ENCODE measurements at regions not wholly inside any gene's neighbourhood (a gene's known extent, or its start where the extent isn't known, plus 50 kb on each side); places are given as distances from the start of the nearest gene placed in this dataset.
A peak's percentile ranks its signal among the peaks of the same experiment; 100 is the strongest.

- H3K36me3 ChIP-seq (replicated peaks; ENCODE audit: control insufficient read depth, insufficient read depth, low read length), result no peaks in the 10 kb centered on the region
- H3K27me3 ChIP-seq (ENCODE audit: control insufficient read depth, insufficient read depth, low read length), result no peaks in the 10 kb centered on the region
- H3K4me3 ChIP-seq (ENCODE audit: insufficient read depth, low read depth, low read length), result no peak overlapping the region
- DNase-seq, result peak; percentile 25
These were observed 203.3 kb upstream of the CST7 start for GRCh38 chr20:24745617-24746350.

DNA sequence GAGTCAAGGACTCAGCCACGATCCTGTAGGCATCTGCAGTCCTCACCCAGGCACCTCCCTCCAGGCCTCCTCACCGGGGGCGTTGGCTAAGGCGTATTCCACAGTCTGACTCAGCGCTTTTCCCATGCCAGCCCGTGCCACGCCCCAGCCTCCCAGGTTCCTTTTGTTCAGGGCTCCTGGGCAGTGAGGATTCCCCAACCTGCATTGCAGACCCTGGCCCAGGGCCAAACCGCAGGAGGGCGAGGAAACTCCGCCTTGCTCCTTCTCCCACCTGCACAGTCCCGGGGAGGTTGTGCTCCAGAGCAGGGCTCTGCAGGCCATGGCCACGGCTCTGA is 202.8 kb upstream of the CST7 start:
- no peak overlapping the region for H3K4me3 ChIP-seq (ENCODE audit: insufficient read depth, low read depth, low read length)
- DNase-seq, result peak; percentile 48
- H3K36me3 ChIP-seq (replicated peaks; ENCODE audit: control insufficient read depth, insufficient read depth, low read length), result no peaks in the 10 kb centered on the region
- no peaks in the 10 kb centered on the region for H3K27me3 ChIP-seq (ENCODE audit: control insufficient read depth, insufficient read depth, low read length)

DNA sequence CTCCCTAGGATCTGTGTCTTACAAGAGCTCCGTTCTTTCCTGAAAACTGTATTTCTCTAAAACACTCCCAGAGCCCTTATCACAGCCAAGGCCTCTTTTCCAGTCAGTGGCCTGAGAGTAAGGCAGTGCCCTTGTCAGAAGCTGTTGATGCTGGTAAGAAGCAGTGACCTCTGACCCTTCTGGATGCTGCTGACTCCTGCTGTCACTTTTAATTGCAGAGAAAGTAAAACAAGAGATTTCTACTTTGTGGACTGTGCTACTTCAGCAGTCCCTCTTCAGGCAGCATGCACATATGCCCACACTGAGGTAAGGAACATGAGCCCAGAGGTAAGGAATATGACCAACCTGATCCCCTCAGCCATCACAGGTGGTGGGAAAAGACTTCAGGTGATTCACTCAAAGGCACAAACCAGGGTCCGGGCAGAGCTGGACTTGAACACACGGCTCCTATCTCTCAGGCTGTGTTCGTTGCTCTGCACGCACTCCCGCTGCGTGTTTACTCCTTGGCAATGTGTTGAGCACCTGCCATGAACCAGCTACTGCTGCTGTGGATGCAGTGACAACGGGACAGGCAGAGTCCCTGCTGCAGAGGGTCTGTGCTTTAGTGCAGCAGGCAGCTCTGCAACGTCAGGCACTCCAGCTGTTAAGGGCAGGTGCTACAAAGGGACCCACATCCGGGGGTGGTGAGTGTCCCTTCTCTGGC is 201.9 kb upstream of the CST7 start:
- no peak for DNase-seq
- H3K36me3 ChIP-seq (replicated peaks; ENCODE audit: control insufficient read depth, insufficient read depth, low read length), result no peaks in the 10 kb centered on the region
- H3K27me3 ChIP-seq (ENCODE audit: control insufficient read depth, insufficient read depth, low read length), result no peaks in the 10 kb centered on the region
- H3K4me3 ChIP-seq (ENCODE audit: insufficient read depth, low read depth, low read length), result no peak overlapping the region

- DNase-seq, result no peak
These were observed 201.0 kb upstream of the CST7 start for GRCh38 chr20:24747881-24748595.

GRCh38 chr20:24751551-24751950 is 197.5 kb upstream of the CST7 start:
- H3K4me3 ChIP-seq (ENCODE audit: insufficient read depth, low read depth, low read length), result no peak overlapping the region
- no peak for DNase-seq

More at GRCh38 chr20:24747881-24748595, 201.0 kb upstream of the CST7 start:
- Histone ChIP-seq H3K27me3 (ENCODE audit: control insufficient read depth, insufficient read depth, low read length) (no peaks in the 10 kb centered on the region), H3K36me3 (replicated peaks; ENCODE audit: control insufficient read depth, insufficient read depth, low read length) (no peaks in the 10 kb centered on the region), H3K4me3 (ENCODE audit: insufficient read depth, low read depth, low read length) (no peak overlapping the region)

GRCh38 chr20:24752612-24753011 is 196.5 kb upstream of the CST7 start:
- no peaks in the 10 kb centered on the region for H3K27me3 ChIP-seq (ENCODE audit: control insufficient read depth, insufficient read depth, low read length)
- no peak for DNase-seq
- no peaks in the 10 kb centered on the region for H3K36me3 ChIP-seq (replicated peaks; ENCODE audit: control insufficient read depth, insufficient read depth, low read length)
- no peak overlapping the region for H3K4me3 ChIP-seq (ENCODE audit: insufficient read depth, low read depth, low read length)

More at GRCh38 chr20:24751551-24751950, 197.5 kb upstream of the CST7 start:
- no peaks in the 10 kb centered on the region for H3K27me3 ChIP-seq (ENCODE audit: control insufficient read depth, insufficient read depth, low read length)
- no peaks in the 10 kb centered on the region for H3K36me3 ChIP-seq (replicated peaks; ENCODE audit: control insufficient read depth, insufficient read depth, low read length)

DNA sequence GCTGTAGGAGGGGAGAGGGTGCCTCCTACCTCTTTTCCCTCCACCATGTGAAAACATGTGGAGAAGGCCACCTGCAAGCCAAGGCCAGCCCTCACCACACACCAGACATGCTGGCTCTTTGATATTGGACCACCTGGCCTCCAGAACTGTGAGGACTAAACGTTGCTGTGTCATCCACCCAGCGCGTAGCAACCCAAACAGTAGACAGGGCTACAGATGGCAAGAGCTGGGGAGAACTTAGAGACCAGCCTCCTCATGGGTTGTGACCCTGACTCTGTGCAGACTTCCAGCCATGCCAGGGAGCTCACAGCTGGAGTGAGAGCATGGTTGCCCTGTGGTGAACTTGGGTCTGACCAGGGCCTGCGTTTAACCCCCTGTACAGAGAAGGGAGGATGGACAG is 195.9 kb upstream of the CST7 start:
- Histone ChIP-seq H3K4me3 (ENCODE audit: insufficient read depth, low read depth, low read length) (no peak overlapping the region), H3K36me3 (replicated peaks; ENCODE audit: control insufficient read depth, insufficient read depth, low read length) (no peaks in the 10 kb centered on the region), H3K27me3 (ENCODE audit: control insufficient read depth, insufficient read depth, low read length) (no peaks in the 10 kb centered on the region)
- DNase-seq, result no peak

DNA sequence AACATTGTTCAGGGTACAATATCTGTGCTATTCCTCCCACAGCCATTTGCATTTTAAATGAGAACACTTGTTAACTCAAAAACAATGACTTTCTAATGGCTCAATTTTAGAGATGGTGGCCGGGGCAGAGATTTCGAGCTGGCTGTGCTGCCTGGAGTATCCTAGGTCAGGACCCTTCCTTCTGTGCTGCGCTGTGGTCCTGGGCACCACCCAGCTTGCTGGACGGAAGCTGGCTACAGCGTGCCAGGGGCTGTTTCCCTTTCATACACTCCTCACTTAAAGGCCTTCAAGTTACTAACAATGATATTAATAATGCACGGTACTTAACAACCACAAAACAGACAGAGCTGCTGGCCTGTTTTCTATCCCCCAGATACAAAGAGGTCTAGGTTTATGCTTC is 194.4 kb upstream of the CST7 start:
- Histone ChIP-seq H3K27me3 (ENCODE audit: control insufficient read depth, insufficient read depth, low read length) (no peaks in the 10 kb centered on the region), H3K36me3 (replicated peaks; ENCODE audit: control insufficient read depth, insufficient read depth, low read length) (no peaks in the 10 kb centered on the region), H3K4me3 (ENCODE audit: insufficient read depth, low read depth, low read length) (no peak overlapping the region)
- no peak for DNase-seq

- no peak for DNase-seq
- H3K36me3 ChIP-seq (replicated peaks; ENCODE audit: control insufficient read depth, insufficient read depth, low read length), result no peaks in the 10 kb centered on the region
- no peak overlapping the region for H3K4me3 ChIP-seq (ENCODE audit: insufficient read depth, low read depth, low read length)
- no peaks in the 10 kb centered on the region for H3K27me3 ChIP-seq (ENCODE audit: control insufficient read depth, insufficient read depth, low read length)
These were observed 193.6 kb upstream of the CST7 start for GRCh38 chr20:24755411-24755922.

DNA sequence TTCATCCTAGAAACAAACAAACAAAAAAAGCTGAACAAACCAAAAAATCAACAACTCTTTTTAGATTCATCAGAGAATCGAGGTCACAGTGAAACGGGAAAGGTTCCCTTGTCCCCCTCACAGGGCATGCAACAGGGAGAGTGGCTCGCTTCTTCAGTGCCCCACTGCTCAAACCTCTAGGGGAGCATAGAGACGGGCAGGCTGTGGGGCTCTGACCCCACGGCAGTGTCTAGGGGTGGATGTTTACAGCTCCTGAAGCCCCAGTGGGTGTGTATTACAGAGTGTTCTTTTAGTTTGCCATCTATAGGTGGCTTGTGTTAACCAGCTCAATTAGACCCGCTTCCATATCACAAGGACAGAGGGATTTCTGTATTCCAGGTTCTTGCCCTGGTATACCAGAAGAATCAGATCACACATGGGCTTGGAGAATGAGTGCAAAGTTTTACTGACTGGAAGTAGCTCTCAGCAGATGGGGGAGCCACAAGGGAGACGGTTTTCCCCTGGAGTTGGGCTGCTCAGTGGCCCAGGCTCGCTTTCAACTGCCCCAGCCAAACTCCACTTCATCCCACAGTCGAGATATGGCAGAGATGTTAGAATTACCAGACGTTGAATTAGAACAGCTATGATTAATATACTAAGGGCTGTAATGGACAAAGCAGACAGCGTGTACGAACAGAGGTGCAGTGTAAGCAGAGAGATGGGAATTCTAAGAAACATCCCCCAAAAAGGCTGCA is 192.6 kb upstream of the CST7 start:
- no peaks in the 10 kb centered on the region for H3K27me3 ChIP-seq (ENCODE audit: control insufficient read depth, insufficient read depth, low read length)
- no peaks in the 10 kb centered on the region for H3K36me3 ChIP-seq (replicated peaks; ENCODE audit: control insufficient read depth, insufficient read depth, low read length)
- H3K4me3 ChIP-seq (ENCODE audit: insufficient read depth, low read depth, low read length), result no peak overlapping the region
- no peak for DNase-seq

DNA sequence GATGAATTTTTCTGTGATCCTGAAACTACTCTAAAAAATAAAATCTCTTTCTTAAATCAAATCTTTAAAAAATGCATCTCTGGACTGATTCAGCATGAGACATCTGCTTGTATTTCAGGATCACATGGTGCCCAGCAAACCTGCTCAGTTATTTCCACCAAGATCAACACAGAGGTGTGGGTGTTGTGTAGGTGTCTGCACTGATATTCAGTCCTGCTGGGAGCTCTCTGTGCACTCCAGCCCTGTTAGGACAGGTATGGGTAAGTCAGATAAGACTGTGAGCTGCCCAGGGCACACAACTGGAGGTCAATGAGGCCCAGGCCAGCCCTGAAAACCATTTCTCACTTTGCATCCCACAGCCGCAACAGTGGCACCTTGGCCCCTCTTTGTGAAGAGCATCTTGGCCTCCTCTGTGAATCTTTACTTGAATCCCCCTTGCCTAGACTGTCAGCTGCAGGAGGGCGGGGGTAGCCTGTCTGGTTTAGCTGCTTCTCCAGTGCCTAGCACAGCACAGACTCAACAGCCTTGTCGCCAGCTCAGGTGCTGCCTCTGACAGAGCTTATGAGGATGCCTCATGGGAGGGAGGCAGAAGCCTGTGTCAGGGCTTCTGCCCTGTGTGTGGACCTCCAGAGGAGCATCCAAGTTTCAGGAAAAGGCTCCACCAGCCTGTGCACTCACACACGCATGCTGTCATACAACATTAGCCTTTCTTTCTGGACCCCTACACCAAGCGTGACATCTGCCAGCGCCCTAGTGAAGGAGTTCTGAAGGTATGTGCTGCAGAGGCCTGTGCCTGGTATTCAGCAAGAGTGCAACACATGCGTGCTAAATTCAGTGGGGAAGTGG is 187.6 kb upstream of the CST7 start:
- no peak overlapping the region for H3K4me3 ChIP-seq (ENCODE audit: insufficient read depth, low read depth, low read length)
- no peak for DNase-seq
- H3K36me3 ChIP-seq (replicated peaks; ENCODE audit: control insufficient read depth, insufficient read depth, low read length), result no peaks in the 10 kb centered on the region
- H3K27me3 ChIP-seq (ENCODE audit: control insufficient read depth, insufficient read depth, low read length), result no peaks in the 10 kb centered on the region

GRCh38 chr20:24762371-24762770 is 186.7 kb upstream of the CST7 start:
- no peak overlapping the region for H3K4me3 ChIP-seq (ENCODE audit: insufficient read depth, low read depth, low read length)
- H3K36me3 ChIP-seq (replicated peaks; ENCODE audit: control insufficient read depth, insufficient read depth, low read length), result no peaks in the 10 kb centered on the region
- DNase-seq, result no peak
- no peaks in the 10 kb centered on the region for H3K27me3 ChIP-seq (ENCODE audit: control insufficient read depth, insufficient read depth, low read length)

DNA sequence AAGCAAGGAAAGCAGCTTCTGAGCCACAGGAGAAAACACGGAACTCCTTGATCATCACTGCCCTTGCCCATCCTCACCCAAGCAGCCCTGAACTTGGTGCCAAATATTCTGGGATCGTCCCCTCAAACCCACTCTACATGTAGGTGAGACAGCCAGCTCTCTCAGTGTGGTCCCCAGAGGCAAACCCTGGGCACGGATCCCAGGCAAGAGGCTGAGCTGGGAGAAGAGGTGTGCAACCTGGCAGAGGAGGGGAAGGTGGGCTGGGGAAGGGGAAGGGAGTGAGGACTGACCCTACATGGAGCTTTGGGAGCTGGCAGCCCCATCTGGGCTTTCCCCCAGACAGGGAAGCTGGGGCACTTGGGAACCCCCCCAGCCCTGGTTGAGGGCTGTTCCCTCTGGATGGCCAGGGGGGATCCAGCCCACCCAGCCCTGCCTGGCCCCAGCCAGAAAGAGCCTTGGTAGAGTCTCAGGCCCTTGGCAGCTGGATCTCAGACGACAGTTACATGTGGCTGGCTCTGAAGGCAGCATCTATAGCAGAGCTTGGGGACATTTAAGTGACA is 186.2 kb upstream of the CST7 start:
- H3K27me3 ChIP-seq (ENCODE audit: control insufficient read depth, insufficient read depth, low read length), result no peaks in the 10 kb centered on the region
- DNase-seq, result no peak
- H3K36me3 ChIP-seq (replicated peaks; ENCODE audit: control insufficient read depth, insufficient read depth, low read length), result no peaks in the 10 kb centered on the region
- no peak overlapping the region for H3K4me3 ChIP-seq (ENCODE audit: insufficient read depth, low read depth, low read length)
